Activated T-helper 2 cell treated with anti-CD3 and anti-CD28 coated beads, Interferon-gamma antibody, Interleukin-2, Interleukin-4, amounts not matched to agents 10 μg/mL and 5 μg/mL and 100 μg/mL, durations not matched to agents 14 hours and 24 hours and 36 hours (primary cell): ENCODE measurements at regions not wholly inside any gene's neighbourhood (a gene's known extent, or its start where the extent isn't known, plus 50 kb on each side); places are given as distances from the start of the nearest gene placed in this dataset.
"Not testable (repeated sequence)": the region's sequence is repeated elsewhere in the genome, so short reads cannot be mapped to it uniquely, and the experiment has no call there.

Experiments used
- DNase-seq: peaks from one replicate; pipeline ENCODE4 v3.0.0; 2021; ENCODE audit warnings: low spot score
- H3K27ac Mint-ChIP-seq: one replicate; pipeline ENCODE4 v1.8.0; 2021; ENCODE audit warnings: mixed read lengths
- H3K27me3 Mint-ChIP-seq: one replicate; pipeline ENCODE4 v1.8.0; 2021; ENCODE audit warnings: low read depth, mixed read lengths
- H3K36me3 Mint-ChIP-seq: one replicate; pipeline ENCODE4 v1.8.0; 2021; ENCODE audit warnings: low read depth, mixed read lengths
- H3K4me1 Mint-ChIP-seq: one replicate; pipeline ENCODE4 v1.8.0; 2021; ENCODE audit warnings: low read depth, mixed read lengths
- H3K4me3 Mint-ChIP-seq: one replicate; pipeline ENCODE4 v1.8.0; 2021; ENCODE audit warnings: low read depth, mild to moderate bottlenecking, moderate library complexity, mixed read lengths
- H3K9me3 Mint-ChIP-seq: one replicate; pipeline ENCODE4 v1.8.0; 2021; ENCODE audit warnings: mixed read lengths
- intact Hi-C: fragments of 100-400 bp; cut with micrococcal nuclease; formaldehyde crosslinking; loops from one replicate; pipeline ENCODE4 v1.15.1; 2023

DNA sequence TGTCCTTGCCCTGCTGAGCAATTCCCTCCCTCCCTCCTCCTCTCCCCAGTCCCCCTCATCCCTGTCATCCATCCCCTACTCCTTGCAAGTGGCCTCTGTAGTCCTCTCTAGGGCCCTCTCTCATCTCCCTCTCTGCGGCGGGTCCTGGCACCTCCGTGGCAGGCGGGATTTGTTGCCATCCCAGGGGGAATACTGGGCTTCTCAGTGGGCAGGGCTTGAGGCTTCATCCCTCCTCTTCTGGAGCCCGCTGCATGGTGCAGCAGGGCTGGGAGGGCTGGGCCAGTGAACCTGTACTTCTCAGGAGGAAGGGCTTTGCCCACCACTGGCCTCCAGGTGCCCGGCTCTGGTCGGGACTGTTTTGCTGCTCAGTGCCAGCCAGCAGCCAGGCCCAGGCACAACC, 216.2 kb downstream of the TFCP2L1 start:
- H3K27me3 Mint-ChIP-seq = no peaks in the 10 kb centered on the region
- no peak overlapping the region for H3K4me3 Mint-ChIP-seq
- DNase-seq = no peak
- no peak overlapping the region for H3K27ac Mint-ChIP-seq
- H3K9me3 Mint-ChIP-seq = no peaks in the 10 kb centered on the region
- H3K4me1 Mint-ChIP-seq = no peaks in the 10 kb centered on the region
- intact Hi-C loops = no loop called here
- no peaks in the 10 kb centered on the region for H3K36me3 Mint-ChIP-seq

GRCh38 chr2:121069434-121069969, 215.5 kb downstream of the TFCP2L1 start:
- DNase-seq = no peak
- H3K27ac Mint-ChIP-seq = no peak overlapping the region
- intact Hi-C loops = no loop called here
- no peaks in the 10 kb centered on the region for H3K27me3 Mint-ChIP-seq
- no peak overlapping the region for H3K4me3 Mint-ChIP-seq
- no peaks in the 10 kb centered on the region for H3K36me3 Mint-ChIP-seq
- no peaks in the 10 kb centered on the region for H3K9me3 Mint-ChIP-seq
- H3K4me1 Mint-ChIP-seq = no peaks in the 10 kb centered on the region

- H3K27ac Mint-ChIP-seq, H3K4me1 Mint-ChIP-seq, DNase-seq, H3K36me3 Mint-ChIP-seq, intact Hi-C loops, H3K9me3 Mint-ChIP-seq, H3K27me3 Mint-ChIP-seq, H3K4me3 Mint-ChIP-seq: not testable (repeated sequence)
Measured at GRCh38 chr2:121070061-121070460, 214.9 kb downstream of the TFCP2L1 start.

DNA sequence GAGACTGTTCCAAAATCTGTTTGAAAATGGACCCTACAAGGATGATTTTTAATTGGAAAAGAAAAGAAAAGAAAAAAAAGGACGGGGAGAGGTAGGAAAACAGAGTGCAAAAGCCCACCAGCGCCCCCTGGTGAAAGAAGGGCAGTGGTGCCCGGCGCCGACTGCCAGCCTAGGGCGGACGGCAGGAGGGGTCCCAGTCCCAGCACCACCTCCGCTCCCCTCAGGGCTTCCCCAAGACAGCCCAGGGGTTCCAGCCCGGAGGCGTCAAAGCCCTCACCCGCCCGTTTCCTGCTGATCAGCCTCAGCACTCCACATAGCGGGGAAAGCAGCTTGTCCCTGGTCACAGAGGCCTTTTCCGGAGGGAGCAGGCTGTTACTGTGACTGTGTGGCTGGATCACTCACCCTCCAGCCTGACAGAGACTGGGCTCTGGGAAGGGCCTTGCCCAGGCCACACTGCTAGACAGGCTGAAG, 213.9 kb downstream of the TFCP2L1 start:
- peak; percentile 26 for DNase-seq
- intact Hi-C loops = loop anchor here (1.0 kb wide), 1 partner anchor 376 kb away; no protein-coding TSS in a partner anchor
- Mint-ChIP-seq H3K4me1 (no peaks in the 10 kb centered on the region), H3K9me3 (no peaks in the 10 kb centered on the region), H3K27ac (no peak overlapping the region), H3K27me3 (peaks cover 9% of the 10 kb centered on the region), H3K36me3 (no peaks in the 10 kb centered on the region), H3K4me3 (no peak overlapping the region)

- no peak overlapping the region for H3K4me3 Mint-ChIP-seq
- peaks cover 15% of the 10 kb centered on the region for H3K27me3 Mint-ChIP-seq
- intact Hi-C loops = no loop called here
- H3K4me1 Mint-ChIP-seq = peaks cover 2% of the 10 kb centered on the region
- H3K27ac Mint-ChIP-seq = no peak overlapping the region
- H3K9me3 Mint-ChIP-seq = no peaks in the 10 kb centered on the region
- H3K36me3 Mint-ChIP-seq = no peaks in the 10 kb centered on the region
- DNase-seq = no peak
Measured at GRCh38 chr2:121072784-121073183, 212.2 kb downstream of the TFCP2L1 start.

DNA sequence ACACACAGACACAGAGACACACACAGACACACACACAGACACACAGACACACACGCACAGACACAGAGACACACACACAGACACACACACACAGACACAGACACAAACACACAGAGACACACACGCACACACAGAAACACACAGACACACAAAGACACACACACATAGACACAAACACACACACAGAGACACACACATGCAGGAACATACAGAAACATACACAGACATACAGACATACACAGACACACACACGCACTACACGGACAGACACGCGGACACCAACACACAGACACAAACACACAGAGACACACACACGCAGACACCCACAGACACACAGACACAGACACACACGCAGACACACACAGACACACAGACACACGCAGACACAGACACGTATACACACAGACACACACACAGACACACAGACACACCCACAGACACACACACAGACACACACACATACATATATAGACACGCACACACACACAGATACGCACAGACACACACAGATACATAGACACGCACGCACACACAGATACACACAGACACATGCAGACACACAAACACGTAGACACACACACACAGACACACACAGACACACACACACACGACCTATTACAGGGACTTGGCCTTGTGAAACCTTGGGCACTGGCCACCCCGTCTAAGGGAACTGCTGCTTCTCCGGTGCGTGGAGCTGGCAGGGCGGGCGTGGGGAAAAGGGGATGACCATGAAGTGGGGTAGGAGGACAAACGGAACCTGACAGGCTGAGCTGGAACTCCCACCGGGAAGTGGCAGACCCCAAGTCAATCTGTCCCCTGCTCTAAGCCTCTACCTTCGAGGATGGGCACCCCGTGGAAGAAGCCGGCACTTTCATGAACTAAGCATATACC, 211.4 kb downstream of the TFCP2L1 start:
- peaks cover 2% of the 10 kb centered on the region for H3K4me1 Mint-ChIP-seq
- H3K9me3 Mint-ChIP-seq = no peaks in the 10 kb centered on the region
- peaks cover 15% of the 10 kb centered on the region for H3K27me3 Mint-ChIP-seq
- no peaks in the 10 kb centered on the region for H3K36me3 Mint-ChIP-seq
- no peak overlapping the region for H3K27ac Mint-ChIP-seq
- intact Hi-C loops = no loop called here
- no peak overlapping the region for H3K4me3 Mint-ChIP-seq
- no peak for DNase-seq

DNA sequence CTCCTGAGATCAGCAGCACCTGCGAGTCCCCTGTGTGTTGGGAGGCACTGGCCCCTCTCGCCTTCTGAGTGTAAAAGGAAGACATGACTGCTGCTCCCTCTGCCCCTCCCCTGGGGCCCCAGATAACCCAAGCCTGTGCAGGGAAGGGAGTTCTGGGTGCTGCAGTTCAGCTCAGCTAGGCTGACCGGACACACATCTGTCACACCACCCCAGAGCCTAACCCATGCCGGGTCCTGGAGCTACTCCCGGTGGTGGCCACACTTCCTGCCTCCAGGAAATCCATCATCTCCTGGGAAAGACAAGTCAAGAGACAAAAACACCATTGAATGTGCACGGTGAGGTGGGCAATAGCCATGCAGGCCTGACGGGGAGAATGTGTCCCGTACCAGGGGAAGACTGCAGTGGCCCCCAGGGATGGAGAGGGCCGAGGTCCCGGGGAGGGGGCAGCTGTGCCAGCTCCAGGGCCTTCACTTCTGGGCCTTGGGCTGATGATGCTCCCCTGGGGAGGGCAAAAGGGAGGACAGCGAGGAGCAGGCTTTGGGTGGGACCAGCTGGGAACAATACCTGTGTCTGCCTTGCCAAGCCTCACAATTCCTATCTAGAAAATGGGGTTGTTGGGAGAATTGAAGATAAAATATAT, 210.6 kb downstream of the TFCP2L1 start:
- Mint-ChIP-seq H3K27ac (no peak overlapping the region), H3K9me3 (no peaks in the 10 kb centered on the region), H3K4me3 (no peak overlapping the region), H3K36me3 (no peaks in the 10 kb centered on the region), H3K27me3 (peaks cover 15% of the 10 kb centered on the region), H3K4me1 (peaks cover 2% of the 10 kb centered on the region)
- no peak for DNase-seq
- intact Hi-C loops = no loop called here

GRCh38 chr2:121075006-121075551, 209.9 kb downstream of the TFCP2L1 start:
- H3K27ac Mint-ChIP-seq = no peak overlapping the region
- intact Hi-C loops = no loop called here
- peaks cover 15% of the 10 kb centered on the region for H3K27me3 Mint-ChIP-seq
- H3K4me3 Mint-ChIP-seq = no peak overlapping the region
- H3K4me1 Mint-ChIP-seq = peaks cover 2% of the 10 kb centered on the region
- no peak for DNase-seq
- no peaks in the 10 kb centered on the region for H3K9me3 Mint-ChIP-seq
- no peaks in the 10 kb centered on the region for H3K36me3 Mint-ChIP-seq

GRCh38 chr2:121075641-121076497, 209.1 kb downstream of the TFCP2L1 start:
- H3K4me1 Mint-ChIP-seq = peaks cover 2% of the 10 kb centered on the region
- H3K9me3 Mint-ChIP-seq = no peaks in the 10 kb centered on the region
- intact Hi-C loops = no loop called here
- no peak overlapping the region for H3K27ac Mint-ChIP-seq
- H3K4me3 Mint-ChIP-seq = no peak overlapping the region
- peaks cover 15% of the 10 kb centered on the region for H3K27me3 Mint-ChIP-seq
- no peak for DNase-seq
- H3K36me3 Mint-ChIP-seq = no peaks in the 10 kb centered on the region

GRCh38 chr2:121076498-121076820, 208.5 kb downstream of the TFCP2L1 start:
- Mint-ChIP-seq H3K4me3 (no peak overlapping the region), H3K4me1 (peaks cover 2% of the 10 kb centered on the region), H3K9me3 (no peaks in the 10 kb centered on the region), H3K27ac (no peak overlapping the region), H3K27me3 (peaks cover 15% of the 10 kb centered on the region), H3K36me3 (no peaks in the 10 kb centered on the region)
- DNase-seq = no peak
- intact Hi-C loops = no loop called here

DNA sequence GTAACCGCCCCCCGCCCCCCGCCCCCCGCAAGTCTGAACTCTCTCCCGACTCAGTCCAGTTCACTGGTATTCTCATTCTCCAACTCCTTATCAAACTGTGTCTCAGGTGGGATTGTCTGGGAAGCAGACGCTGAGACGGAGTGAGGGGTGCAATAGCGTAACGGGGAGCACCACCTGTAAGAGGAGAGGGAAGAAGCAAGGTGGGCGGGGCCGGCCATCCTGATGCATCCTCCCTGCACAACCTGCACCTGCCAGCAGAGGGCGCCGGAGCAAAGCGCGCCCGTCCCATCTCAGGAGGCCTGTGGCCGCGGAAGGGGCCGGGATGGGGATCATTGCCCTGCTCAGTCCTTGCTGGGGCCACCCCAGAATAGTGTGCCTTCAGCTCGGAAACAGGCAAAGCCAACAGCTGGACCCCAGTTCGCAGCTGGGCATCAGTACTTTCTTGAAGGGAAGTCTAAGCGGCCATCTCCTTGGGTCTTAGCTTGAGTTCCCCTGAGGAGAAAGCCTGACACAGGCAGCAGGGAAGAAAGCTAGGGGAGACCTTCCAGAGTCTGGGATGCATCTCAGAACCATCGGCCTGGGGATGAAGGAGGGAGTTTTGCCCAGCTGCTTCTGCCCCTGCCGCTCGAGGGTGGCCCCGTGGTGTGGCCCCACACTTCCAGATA, 208.0 kb downstream of the TFCP2L1 start:
- no peaks in the 10 kb centered on the region for H3K36me3 Mint-ChIP-seq
- peak; percentile 65 for DNase-seq
- intact Hi-C loops = no loop called here
- peaks cover 15% of the 10 kb centered on the region for H3K27me3 Mint-ChIP-seq
- no peak overlapping the region for H3K4me3 Mint-ChIP-seq
- peaks cover 2% of the 10 kb centered on the region for H3K4me1 Mint-ChIP-seq
- H3K27ac Mint-ChIP-seq = no peak overlapping the region
- H3K9me3 Mint-ChIP-seq = no peaks in the 10 kb centered on the region

GRCh38 chr2:121078899-121079298, 206.1 kb downstream of the TFCP2L1 start:
- no peak overlapping the region for H3K4me3 Mint-ChIP-seq
- no peak overlapping the region for H3K27ac Mint-ChIP-seq
- DNase-seq = no peak
- H3K27me3 Mint-ChIP-seq = peaks cover 15% of the 10 kb centered on the region
- no peaks in the 10 kb centered on the region for H3K9me3 Mint-ChIP-seq
- no peaks in the 10 kb centered on the region for H3K36me3 Mint-ChIP-seq
- intact Hi-C loops = no loop called here
- peaks cover 2% of the 10 kb centered on the region for H3K4me1 Mint-ChIP-seq
